B cell (primary cell): ENCODE measurements at regions not wholly inside any gene's neighbourhood (a gene's known extent, or its start where the extent isn't known, plus 50 kb on each side); places are given as distances from the start of the nearest gene placed in this dataset.

Source experiments
- ATAC-seq: fragments of 200-7000 bp; cut with Tn5 transposase; one replicate; pipeline ENCODE4 v1.10.0; 2021; ENCODE audit warnings: low read depth, mild to moderate bottlenecking, moderate number of reproducible peaks, moderate library complexity
- CTCF ChIA-PET: fragments of 350-600 bp; sonication (Branson Sonifier 250); formaldehyde crosslinking; loops from one replicate; lab custom pipeline; 2021; ENCODE audit warnings: antibody characterized with exemption, inconsistent platforms; lab: Charles Lee
- POLR2A ChIA-PET: fragments of 350-600 bp; sonication (Branson Sonifier 250); formaldehyde crosslinking; loops from one replicate; lab custom pipeline; 2021; ENCODE audit warnings: antibody characterized with exemption; lab: Charles Lee
- DNase-seq: peaks from one replicate; pipeline ENCODE4 v3.0.0; 2013
- H2AFZ ChIP-seq: 2 replicates; pipeline ENCODE4 v1.6.1; 2012; ENCODE audit warnings: mild to moderate bottlenecking, low read depth, low read length; ENCODE audit not compliant: insufficient read depth, poor library complexity, severe bottlenecking
- H3K27ac ChIP-seq, 2 donors: 1 replicate in 1 of 2; 2 replicates in 1 of 2; pipeline ENCODE4 v1.5.1; 2012 to 2013; ENCODE audit warnings: low read length in 2 of 2, mild to moderate bottlenecking in 2 of 2, moderate library complexity in 1 of 2
- H3K27me3 ChIP-seq, 4 experiments: fragments of 200-600 bp in 1 of 4; sonication (generic) in 1 of 4; replicated peaks in 1 of 4; 1 replicate in 2 of 4; 2 replicates in 2 of 4; pipeline versions ENCODE4 v1.6.1 to v1.7.0; 2013 to 2016; ENCODE audit warnings: low read length in 3 of 4, mild to moderate bottlenecking in 2 of 4, mixed read lengths in 1 of 4, moderate library complexity in 1 of 4; ENCODE audit not compliant: insufficient read depth in 4 of 4, control insufficient read depth in 3 of 4; ENCODE audit errors: control extremely low read depth in 1 of 4
- H3K36me3 ChIP-seq, 2 experiments: replicated peaks in 1 of 2; 1 replicate in 1 of 2; 2 replicates in 1 of 2; pipeline versions ENCODE4 v1.6.1 to v1.7.1; 2013; ENCODE audit warnings: low read length in 1 of 2; ENCODE audit not compliant: insufficient read depth in 2 of 2, control insufficient read depth in 1 of 2; ENCODE audit errors: control extremely low read depth in 1 of 2, extremely low read depth in 1 of 2
- H3K4me1 ChIP-seq, 2 donors: fragments of 200-600 bp in 1 of 2; sonication (generic) in 1 of 2; 1 replicate in 1 of 2; 2 replicates in 1 of 2; pipeline versions ENCODE4 v1.5.1 to v1.6.1; 2013 to 2017; ENCODE audit warnings: low read length in 2 of 2; ENCODE audit not compliant: control insufficient read depth in 2 of 2, insufficient read depth in 2 of 2
- H3K4me2 ChIP-seq: replicated peaks from 2 replicates; pipeline ENCODE3; 2012; ENCODE audit warnings: mild to moderate bottlenecking, low read depth, low read length; ENCODE audit not compliant: poor library complexity, severe bottlenecking
- H3K4me3 ChIP-seq, 5 experiments: fragments of 200-600 bp in 1 of 5; sonication (generic) in 1 of 5; 1 replicate in 3 of 5; 2 replicates in 2 of 5; pipeline versions ENCODE4 v1.5.1 to v1.7.0; 2011 to 2016; ENCODE audit warnings: low read length in 4 of 5, mild to moderate bottlenecking in 4 of 5, low read depth in 2 of 5, control low read depth in 1 of 5, moderate library complexity in 1 of 5; ENCODE audit not compliant: insufficient read depth in 1 of 5; ENCODE audit errors: control extremely low read depth in 1 of 5, extremely low read depth in 1 of 5
- H3K79me2 ChIP-seq: fragments of 200-600 bp; sonication (generic); one replicate; pipeline ENCODE4 v1.6.0; 2016; ENCODE audit warnings: low read length; ENCODE audit not compliant: control insufficient read depth, insufficient read depth
- H3K9ac ChIP-seq: fragments of 200-600 bp; sonication (generic); 2 replicates; pipeline ENCODE4 v1.6.1; 2017; ENCODE audit warnings: mild to moderate bottlenecking, low read length, moderate library complexity
- H3K9me3 ChIP-seq, 3 donors: one replicate each; pipeline versions ENCODE4 v1.6.1 to v1.7.1; 2013; ENCODE audit warnings: low read length in 2 of 3; ENCODE audit not compliant: control insufficient read depth in 2 of 3, insufficient read depth in 1 of 3; ENCODE audit errors: control extremely low read depth in 1 of 3
- H4K20me1 ChIP-seq: 2 replicates; pipeline ENCODE4 v1.6.0; 2012; ENCODE audit warnings: mild to moderate bottlenecking, low read length; ENCODE audit not compliant: insufficient read depth, control insufficient read depth, poor library complexity, severe bottlenecking
- H3K27ac Mint-ChIP-seq: one replicate; pipeline ENCODE4 v1.8.0; 2021; ENCODE audit warnings: mixed read lengths
- H3K27me3 Mint-ChIP-seq: one replicate; pipeline ENCODE4 v1.8.0; 2021; ENCODE audit warnings: mixed read lengths
- H3K4me1 Mint-ChIP-seq: one replicate; pipeline ENCODE4 v1.8.0; 2021; ENCODE audit warnings: mixed read lengths
- H3K4me3 Mint-ChIP-seq: one replicate; pipeline ENCODE4 v1.8.0; 2021; ENCODE audit warnings: mixed read lengths
- H3K9me3 Mint-ChIP-seq: one replicate; pipeline ENCODE4 v1.8.0; 2022; ENCODE audit warnings: mixed read lengths; ENCODE audit not compliant: insufficient read depth
- EZH2 ChIP-seq: IDR thresholded peaks from 2 replicates; pipeline ENCODE4 v1.6.1; 2012; ENCODE audit warnings: borderline replicate concordance, low read depth, mild to moderate bottlenecking, moderate library complexity, low read length; ENCODE audit not compliant: insufficient read depth, poor library complexity, severe bottlenecking
- WGBS: methylation state at CpG from one replicate; pipeline ENCODE4 v1.1.5; 2013; ENCODE audit warnings: missing lambda C conversion rate; ENCODE audit not compliant: insufficient coverage; 5-methylcytosine and 5-hydroxymethylcytosine counted together
- intact Hi-C: fragments of 100-400 bp; cut with micrococcal nuclease; formaldehyde crosslinking; loops from one replicate; pipeline ENCODE4 v1.10.0; 2022
- TF ChIP-seq, protein P1 (sequence below): fragments of 200-600 bp; IDR thresholded peaks from one replicate; pipeline ENCODE4 v1.8.0; 2022; ENCODE audit warnings: antibody characterized with exemption, mild to moderate bottlenecking

DNA sequence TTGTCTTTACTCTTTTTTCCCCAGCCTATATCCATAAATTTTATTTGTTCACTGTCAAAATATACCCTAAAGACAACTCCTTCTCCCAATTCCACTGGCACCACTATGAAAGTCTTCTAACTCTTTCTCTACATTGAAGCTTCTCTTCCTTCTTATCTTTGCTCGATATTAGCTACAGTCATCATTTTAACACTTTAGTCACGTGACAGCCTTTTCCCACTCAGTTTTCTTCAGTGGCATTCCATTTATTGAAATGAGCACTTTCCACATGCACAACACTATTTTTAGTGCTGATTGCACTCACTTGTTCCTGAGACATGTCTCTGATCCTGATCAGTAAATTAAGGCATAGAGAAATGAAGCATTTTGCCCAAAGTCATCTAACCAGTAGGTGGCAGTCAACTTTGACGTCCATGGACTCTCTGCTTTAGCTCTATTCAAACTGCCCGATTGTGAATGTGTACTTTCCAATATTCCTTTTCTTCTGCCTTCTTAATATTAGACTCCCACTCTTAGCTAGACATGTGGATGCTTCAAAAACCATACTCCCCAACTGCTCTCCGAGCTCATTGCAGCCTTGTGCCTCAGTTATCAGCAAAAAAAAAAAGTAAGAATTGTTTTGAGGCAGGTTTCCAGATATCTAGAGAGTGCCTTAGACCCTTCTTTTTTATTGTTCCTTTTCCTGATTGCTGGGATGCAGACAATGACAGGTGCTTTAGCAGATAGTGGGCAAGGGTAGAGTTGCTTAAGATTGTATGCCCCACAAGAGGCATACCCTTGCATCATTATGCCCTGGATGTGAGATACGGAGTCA is 394.4 kb upstream of the ADGRL3 start:
- DNase-seq (no peak), ATAC-seq (no peak)
- Mint-ChIP-seq H3K27me3 (no peaks in the 10 kb centered on the region), H3K4me1 (no peaks in the 10 kb centered on the region), H3K9me3 (peaks cover 2% of the 10 kb centered on the region), H3K27ac (no peak overlapping the region), H3K4me3 (no peak overlapping the region)
- no peak overlapping the region for H3K4me2 ChIP-seq
- no peaks in the 10 kb centered on the region for H3K4me1 ChIP-seq
- CTCF ChIA-PET: interaction anchor here (0.7 kb wide), 1 partner anchor 393 kb away, joined by 3 read pairs; no protein-coding TSS in a partner anchor
- H3K4me3 ChIP-seq: no peak overlapping the region
- H3K9ac ChIP-seq: no peak overlapping the region
- no peak overlapping the region for H2AFZ ChIP-seq
- 38% methylated on average over 4 of the region's 6 CpGs for WGBS
- TF ChIP-seq, protein P1, sequence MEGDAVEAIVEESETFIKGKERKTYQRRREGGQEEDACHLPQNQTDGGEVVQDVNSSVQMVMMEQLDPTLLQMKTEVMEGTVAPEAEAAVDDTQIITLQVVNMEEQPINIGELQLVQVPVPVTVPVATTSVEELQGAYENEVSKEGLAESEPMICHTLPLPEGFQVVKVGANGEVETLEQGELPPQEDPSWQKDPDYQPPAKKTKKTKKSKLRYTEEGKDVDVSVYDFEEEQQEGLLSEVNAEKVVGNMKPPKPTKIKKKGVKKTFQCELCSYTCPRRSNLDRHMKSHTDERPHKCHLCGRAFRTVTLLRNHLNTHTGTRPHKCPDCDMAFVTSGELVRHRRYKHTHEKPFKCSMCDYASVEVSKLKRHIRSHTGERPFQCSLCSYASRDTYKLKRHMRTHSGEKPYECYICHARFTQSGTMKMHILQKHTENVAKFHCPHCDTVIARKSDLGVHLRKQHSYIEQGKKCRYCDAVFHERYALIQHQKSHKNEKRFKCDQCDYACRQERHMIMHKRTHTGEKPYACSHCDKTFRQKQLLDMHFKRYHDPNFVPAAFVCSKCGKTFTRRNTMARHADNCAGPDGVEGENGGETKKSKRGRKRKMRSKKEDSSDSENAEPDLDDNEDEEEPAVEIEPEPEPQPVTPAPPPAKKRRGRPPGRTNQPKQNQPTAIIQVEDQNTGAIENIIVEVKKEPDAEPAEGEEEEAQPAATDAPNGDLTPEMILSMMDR: no peak
- TF ChIP-seq EZH2: no peak
- no peaks in the 10 kb centered on the region for H3K27me3 ChIP-seq
- no peaks in the 10 kb centered on the region for H3K9me3 ChIP-seq
- H3K27ac ChIP-seq: no peak overlapping the region
- no peaks in the 10 kb centered on the region for H4K20me1 ChIP-seq
- intact Hi-C loops: no loop called here
- POLR2A ChIA-PET: no interaction called here
- H3K36me3 ChIP-seq: no peaks in the 10 kb centered on the region
- H3K79me2 ChIP-seq: no peaks in the 10 kb centered on the region

DNA sequence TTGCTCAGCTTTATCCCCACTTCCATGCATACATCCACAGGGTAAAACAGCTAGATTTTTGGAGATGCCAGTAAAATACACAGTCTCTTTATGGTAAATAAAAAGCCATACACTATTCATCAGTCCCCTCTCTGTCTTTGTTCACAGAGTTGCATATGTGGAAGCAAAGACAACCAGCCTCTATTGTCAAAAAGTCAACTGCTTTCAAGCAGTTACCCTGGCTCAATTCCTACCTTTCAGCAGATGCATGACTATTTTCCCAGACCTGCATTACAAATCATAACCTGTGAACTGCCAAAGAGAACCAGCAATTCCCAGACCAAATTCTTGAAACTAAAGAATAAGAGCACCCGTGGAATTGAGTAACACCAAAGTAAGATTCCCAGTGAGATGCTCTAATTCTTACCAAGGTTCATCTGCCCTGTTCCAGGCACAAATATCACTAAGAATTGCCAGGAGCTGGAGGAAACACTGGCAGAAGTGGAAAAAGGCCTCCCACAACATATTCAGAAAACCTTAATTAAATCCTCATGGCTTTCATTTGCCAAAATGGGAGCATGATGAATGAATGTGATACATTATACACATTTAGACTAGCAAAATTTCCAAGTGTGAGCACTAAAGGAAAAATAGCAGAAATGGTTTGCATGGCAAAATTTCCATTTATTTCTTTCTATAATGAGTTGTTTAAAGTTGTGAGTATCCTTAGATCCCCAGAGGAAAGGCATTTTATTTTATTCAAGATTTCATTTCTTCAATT is 391.2 kb upstream of the ADGRL3 start:
- intact Hi-C loops: no loop called here
- Mint-ChIP-seq H3K4me3 (no peak overlapping the region), H3K4me1 (no peaks in the 10 kb centered on the region), H3K27me3 (no peaks in the 10 kb centered on the region), H3K27ac (no peak overlapping the region), H3K9me3 (peaks cover 2% of the 10 kb centered on the region)
- Histone ChIP-seq H3K4me3 (no peak overlapping the region), H3K9ac (no peak overlapping the region), H3K27me3 (no peaks in the 10 kb centered on the region), H3K4me1 (no peaks in the 10 kb centered on the region), H3K27ac (no peak overlapping the region), H3K79me2 (no peaks in the 10 kb centered on the region), H3K9me3 (no peaks in the 10 kb centered on the region), H3K36me3 (no peaks in the 10 kb centered on the region), H2AFZ (no peak overlapping the region), H4K20me1 (no peaks in the 10 kb centered on the region), H3K4me2 (no peak overlapping the region)
- no CpG with 5 or more reads among the region's 1 CpG for WGBS
- POLR2A ChIA-PET: no interaction called here
- no peak for TF ChIP-seq EZH2
- TF ChIP-seq, protein P1: no peak
- no peak for ATAC-seq
- CTCF ChIA-PET: no interaction called here
- no peak for DNase-seq
